Omental fat pad (tissue), 3 donors: ENCODE measurements at regions not wholly inside any gene's neighbourhood (a gene's known extent, or its start where the extent isn't known, plus 50 kb on each side); places are given as distances from the start of the nearest gene placed in this dataset.
"Not testable (repeated sequence)": the region's sequence is repeated elsewhere in the genome, so short reads cannot be mapped to it uniquely, and the experiment has no call there.

Experiments
- ATAC-seq: fragments of 150-250 bp; one replicate; pipeline ENCODE4 v1.9.1; 2016; ENCODE audit warnings: mild to moderate bottlenecking, moderate library complexity; ENCODE audit not compliant: low FRiP score
- DNase-seq: peaks from one replicate; pipeline ENCODE4 v3.0.0-alpha.2; 2019; ENCODE audit warnings: low spot score
- CTCF ChIP-seq, 3 donors: fragments of 450-650 bp; IDR thresholded peaks; one replicate each; pipeline ENCODE4 v1.5.1; 2016 to 2017; ENCODE audit warnings: antibody characterized with exemption in 3 of 3, mild to moderate bottlenecking in 3 of 3, moderate library complexity in 2 of 3

- TF ChIP-seq CTCF (IDR thresholded peaks at IDR 0.05): no peak
- DNase-seq (no peak), ATAC-seq (no peak)
Measured at GRCh38 chr14:87260460-87260859, 732.5 kb downstream of the GALC start.

- ATAC-seq (no peak), DNase-seq (no peak)
- TF ChIP-seq CTCF (IDR thresholded peaks at IDR 0.05): no peak
Measured at GRCh38 chr14:87257421-87257820, 735.6 kb downstream of the GALC start.

DNA sequence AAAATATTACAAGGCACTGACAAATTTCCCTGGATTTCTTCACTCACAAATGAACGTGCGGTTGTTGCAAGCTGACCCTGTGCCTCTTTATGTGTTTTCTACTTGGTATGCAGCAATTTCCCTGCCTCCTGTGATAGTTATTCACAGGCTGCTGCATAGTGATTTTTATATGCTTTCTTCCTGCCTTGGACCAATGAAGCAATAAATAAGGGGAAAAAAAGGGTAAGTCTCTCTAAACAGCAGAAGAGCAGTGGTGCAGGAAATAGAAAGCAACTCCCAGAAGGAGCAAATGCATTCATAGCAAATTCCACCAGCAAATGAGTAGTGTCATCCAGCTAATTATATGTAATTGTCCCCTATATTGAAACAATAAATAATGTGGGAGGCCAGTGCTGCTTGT, 737.9 kb downstream of the GALC start:
- ATAC-seq (no peak), DNase-seq (no peak)
- no peak for TF ChIP-seq CTCF (IDR thresholded peaks at IDR 0.05)

GRCh38 chr14:87254331-87254874, 738.6 kb downstream of the GALC start:
- no peak for TF ChIP-seq CTCF (IDR thresholded peaks at IDR 0.05)
- DNase-seq (no peak), ATAC-seq (no peak)

DNA sequence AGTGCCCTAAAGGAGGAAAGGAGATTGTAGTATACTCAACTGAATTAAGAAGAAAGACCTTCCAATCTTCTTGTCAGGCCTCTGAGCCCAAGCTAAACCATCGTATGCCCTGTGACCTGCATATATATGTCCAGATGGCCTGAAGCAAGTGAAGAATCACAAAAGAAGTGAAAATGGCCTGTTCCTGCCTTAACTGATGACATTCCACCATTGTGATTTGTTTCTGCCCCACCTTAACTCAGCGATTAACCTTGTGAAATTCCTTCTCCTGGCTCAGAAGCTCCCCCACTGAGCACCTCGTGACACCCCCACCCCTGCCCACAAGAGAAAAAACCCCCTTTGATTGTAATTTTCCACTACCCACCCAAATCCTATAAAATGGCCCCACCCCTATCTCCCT, 739.2 kb downstream of the GALC start:
- ATAC-seq, DNase-seq: not testable (repeated sequence)

- TF ChIP-seq CTCF (IDR thresholded peaks at IDR 0.05): no peak
- ATAC-seq: no peak
- DNase-seq: no peak
Measured at GRCh38 chr14:87252103-87252502, 740.9 kb downstream of the GALC start.

- DNase-seq: no peak
- no peak for ATAC-seq
- no peak for TF ChIP-seq CTCF (IDR thresholded peaks at IDR 0.05)
Measured at GRCh38 chr14:87251011-87251410, 742.0 kb downstream of the GALC start.
